GM12873 (cell line): ENCODE measurements at regions not wholly inside any gene's neighbourhood (a gene's known extent, or its start where the extent isn't known, plus 50 kb on each side); places are given as distances from the start of the nearest gene placed in this dataset.

Experiments
- CTCF ChIP-seq: IDR thresholded peaks from 2 replicates; pipeline ENCODE4 v1.5.1; 2012; ENCODE audit warnings: low read depth, mild to moderate bottlenecking, moderate library complexity, low read length, control low read depth; ENCODE audit not compliant: insufficient read depth; ENCODE audit errors: missing control alignments

GRCh38 chr5:124261848-124262247 is 484.6 kb downstream of the ZNF608 start:
- no peak for TF ChIP-seq CTCF

- no peak for TF ChIP-seq CTCF
Observed at GRCh38 chr5:124260921-124261515, 485.4 kb downstream of the ZNF608 start.

GRCh38 chr5:124259017-124259416 is 487.4 kb downstream of the ZNF608 start:
- TF ChIP-seq CTCF, result no peak

GRCh38 chr5:124257048-124257447 is 489.4 kb downstream of the ZNF608 start:
- no peak for TF ChIP-seq CTCF

- no peak for TF ChIP-seq CTCF
Observed at GRCh38 chr5:124253203-124253810, 493.1 kb downstream of the ZNF608 start.

- TF ChIP-seq CTCF, result no peak
Observed at GRCh38 chr5:124252747-124253146, 493.7 kb downstream of the ZNF608 start.

GRCh38 chr5:124252191-124252638 is 494.2 kb downstream of the ZNF608 start:
- TF ChIP-seq CTCF, result no peak
